ENCODE measurements at regions not wholly inside any gene's neighbourhood (a gene's known extent, or its start where the extent isn't known, plus 50 kb on each side); places are given as distances from the start of the nearest gene placed in this dataset.
"Not testable (repeated sequence)": the region's sequence is repeated elsewhere in the genome, so short reads cannot be mapped to it uniquely, and the experiment has no call there.

DNA sequence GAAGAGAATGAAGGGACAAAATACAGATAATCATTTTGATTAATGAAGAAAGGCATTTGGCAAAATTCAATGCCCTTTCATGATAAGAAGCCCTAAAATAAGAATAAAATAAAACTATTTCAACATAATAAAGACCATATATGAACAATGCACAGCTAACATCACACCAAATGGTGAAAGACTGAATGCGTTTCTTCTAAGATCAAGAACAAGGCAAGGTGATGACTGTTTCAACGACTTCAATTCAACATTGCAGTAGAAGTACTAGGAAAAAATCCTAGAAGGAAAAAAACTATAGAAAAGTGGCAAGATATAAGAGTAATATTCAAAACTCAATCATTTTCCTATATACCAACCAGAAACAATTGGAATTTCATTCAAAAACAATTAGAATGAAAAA is 280.1 kb upstream of the GRM7 start:
- no peak for DNase-seq (ENCODE audit: low read depth)

DNA sequence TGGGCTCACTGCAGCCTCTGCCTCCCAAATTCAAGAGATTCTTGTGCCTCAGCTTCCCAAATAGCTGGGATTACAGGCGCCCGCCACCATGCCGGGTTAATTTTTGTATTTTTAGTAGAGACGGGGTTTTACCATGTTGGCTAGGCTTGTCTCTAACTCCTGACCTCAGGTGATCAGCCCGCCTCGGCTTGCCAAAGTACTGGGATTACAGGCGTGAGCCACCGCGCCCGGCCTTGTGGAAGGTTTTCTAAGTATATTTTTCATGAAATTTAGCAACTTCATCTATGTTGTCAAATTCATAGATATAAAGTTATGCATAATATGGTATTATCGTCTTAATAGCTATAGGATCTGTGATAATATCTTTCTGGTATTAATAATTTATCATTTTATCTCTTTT is 275.6 kb upstream of the GRM7 start:
- DNase-seq (ENCODE audit: low read depth) = no peak

DNA sequence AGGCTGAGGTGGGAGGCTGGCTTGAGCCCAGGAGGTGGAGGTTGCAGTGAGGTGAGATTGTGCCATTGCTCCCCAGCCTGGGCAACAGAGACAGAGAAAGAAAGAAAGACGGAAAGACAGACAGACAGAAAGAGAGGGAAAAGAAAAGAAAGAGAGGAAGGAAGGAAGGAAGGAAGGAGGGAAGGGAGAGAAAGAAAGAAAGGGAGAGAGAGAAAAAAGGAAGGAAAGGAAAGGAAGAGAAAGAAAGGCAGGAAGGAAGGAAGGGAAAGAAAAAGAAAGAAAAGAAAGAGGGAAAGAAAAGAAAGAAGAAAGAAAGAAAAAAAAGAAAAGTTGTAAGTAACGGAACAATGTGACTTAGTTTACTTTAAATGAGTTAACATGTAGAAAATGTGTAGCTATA is 260.7 kb upstream of the GRM7 start:
- no peak for DNase-seq (ENCODE audit: low read depth)

DNA sequence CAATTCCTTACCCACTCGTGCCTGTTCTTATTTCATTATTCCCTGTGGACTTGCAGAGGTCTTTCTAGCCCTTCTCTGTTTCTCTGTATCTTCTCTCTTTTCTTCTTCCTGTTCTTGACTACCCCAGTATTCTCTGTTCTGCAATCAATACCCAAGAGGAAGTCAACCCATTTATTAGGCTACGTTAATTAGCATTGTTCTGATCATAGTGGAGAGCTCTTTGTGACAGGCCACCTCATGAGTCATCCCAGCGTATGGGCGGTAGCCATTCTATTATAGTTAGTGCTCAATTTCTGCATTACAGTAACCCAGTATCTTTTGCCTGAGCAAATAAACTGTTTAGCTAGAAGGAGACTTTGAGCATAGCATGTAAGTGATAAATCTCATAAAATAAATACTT is 259.5 kb upstream of the GRM7 start:
- no peak for DNase-seq (ENCODE audit: low read depth)

DNA sequence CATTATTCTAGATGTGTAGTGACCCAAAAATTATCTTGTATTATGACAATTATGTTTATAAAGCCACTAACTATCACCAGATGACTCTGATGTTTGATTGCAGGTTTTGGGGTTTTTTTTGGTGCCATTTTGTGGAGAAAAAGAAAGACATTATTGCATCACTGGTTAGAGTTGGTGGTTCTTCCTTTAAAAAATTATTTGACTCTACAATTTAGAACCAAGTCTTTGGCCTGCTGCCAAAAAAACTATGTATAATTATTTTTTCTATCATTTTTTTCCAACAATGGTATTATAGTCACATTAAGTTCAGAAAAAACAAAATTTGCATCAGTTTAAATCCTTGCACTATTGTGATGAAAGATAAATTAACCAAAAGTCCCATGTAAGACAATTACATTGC is 258.6 kb upstream of the GRM7 start:
- DNase-seq (ENCODE audit: low read depth) = no peak

DNA sequence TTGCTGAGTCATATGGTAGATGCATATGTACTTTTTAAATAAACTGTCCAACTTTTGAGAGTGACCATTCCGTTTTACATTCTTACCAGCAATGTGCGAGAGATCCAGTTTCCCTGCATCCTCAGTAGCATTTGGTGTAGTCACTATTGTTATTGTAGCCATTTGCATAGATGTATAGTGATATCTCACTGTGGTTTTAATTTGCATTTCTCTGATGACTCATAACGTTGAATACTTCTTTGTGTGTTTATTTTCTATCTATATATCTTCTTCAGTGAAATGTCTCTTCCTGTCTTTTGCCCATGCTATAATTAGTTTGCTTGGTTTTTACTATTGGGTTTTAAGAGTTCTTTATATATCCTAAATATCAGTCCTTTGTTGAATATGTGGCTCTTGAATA is 255.7 kb upstream of the GRM7 start:
- DNase-seq (ENCODE audit: low read depth) = no peak

DNA sequence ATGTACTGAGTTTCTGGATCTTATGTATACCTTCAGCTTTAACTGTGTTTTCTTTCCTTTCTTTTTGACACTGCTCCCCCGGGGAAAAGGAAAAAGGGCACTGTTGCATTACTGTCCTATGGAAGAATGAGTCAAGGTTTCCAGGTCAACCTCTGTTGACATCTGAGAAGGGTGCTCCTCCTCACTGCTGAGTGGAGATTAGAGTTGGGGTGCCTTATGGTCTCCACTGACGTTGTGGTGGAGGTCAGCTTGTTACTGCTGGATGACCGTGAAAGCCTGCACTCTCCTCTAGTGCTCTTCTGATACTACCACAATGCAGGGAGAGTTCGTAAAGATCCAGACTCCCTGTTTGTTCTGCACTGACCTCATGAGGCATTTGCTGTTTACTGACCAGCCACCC is 252.1 kb upstream of the GRM7 start:
- DNase-seq (ENCODE audit: low read depth) = no peak

DNA sequence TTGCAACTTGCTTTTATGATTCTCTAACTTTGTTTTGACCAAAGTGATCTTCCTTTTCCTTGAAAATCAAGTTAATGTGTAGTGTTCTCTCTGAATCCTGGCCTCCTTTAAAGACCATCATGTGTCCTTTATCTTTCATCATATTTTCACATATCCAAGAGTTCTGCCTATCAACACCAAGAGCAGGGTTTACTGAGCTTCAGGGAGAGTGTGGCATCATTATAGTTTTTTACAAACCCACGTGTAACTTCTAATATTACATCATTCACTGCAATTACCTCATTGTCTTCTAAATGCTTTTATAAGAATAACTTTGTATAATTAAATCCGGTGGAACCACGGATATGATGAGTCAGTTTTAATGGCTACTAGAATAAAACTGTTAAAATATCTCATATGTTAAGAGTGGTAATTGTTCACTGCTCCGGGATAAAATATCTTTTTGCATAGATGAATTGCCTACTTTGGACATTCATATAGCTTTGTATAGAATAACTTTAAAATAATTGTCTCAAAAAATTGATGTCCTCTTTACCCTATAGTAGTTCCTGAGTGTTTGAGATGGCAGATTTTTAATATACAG is 248.8 kb upstream of the GRM7 start:
- DNase-seq (ENCODE audit: low read depth) = no peak

DNA sequence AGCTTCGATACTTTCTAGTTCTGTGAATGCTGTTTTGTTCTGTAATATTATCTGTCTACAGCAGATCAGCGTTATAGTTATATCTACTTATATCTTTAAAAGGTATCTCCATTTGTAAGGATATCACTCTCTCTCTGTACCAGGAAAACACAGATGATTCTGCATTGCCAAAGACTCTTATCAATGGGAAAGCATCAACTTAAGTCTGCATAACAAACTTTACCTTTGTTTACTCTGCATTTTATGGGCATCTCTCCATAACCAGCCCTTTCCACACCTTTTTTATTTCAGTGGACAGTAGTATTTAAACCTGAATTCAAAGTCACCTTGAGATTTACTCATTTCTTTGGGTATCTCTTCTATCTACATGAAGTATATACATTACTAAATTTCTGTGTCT is 238.7 kb upstream of the GRM7 start:
- DNase-seq (ENCODE audit: low read depth) = no peak

DNA sequence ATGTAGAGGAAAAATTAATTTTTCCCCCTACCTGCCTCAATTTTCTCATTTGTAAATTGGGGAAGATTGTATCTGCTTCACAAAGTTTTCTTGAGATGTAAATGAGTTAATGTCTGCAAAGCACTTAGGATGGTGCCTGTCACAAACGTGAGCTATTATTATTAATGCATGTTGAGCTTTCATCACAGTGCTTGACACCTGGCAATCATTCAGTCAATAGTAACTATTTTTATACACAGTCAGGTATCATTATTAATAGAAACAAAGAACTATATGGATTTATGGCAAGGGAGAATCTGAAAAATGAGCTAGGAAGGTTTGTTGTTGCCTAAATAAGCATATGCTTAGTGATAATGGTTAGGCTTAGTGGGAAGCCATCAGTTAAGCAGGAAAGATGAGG is 238.2 kb upstream of the GRM7 start:
- DNase-seq (ENCODE audit: low read depth) = no peak

DNA sequence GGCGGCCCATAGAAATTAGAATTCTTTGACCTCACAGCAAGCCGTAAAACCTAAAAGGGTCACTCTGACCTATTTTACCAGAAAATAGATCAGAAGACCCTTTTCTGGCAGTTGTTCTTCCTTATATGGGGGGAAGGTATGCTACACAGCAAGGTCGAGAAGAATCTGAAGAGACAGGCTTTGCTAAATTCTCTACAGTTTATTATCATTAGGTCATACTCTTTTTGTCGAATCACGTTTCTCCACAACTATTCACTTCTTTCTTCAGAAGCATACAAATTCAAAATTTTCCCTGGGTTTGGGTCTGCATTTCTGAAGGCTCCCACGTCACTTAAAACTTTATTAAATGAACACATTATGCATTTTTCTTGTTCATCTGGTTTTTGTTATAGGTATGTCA is 229.5 kb upstream of the GRM7 start:
- DNase-seq (ENCODE audit: low read depth) = no peak

DNA sequence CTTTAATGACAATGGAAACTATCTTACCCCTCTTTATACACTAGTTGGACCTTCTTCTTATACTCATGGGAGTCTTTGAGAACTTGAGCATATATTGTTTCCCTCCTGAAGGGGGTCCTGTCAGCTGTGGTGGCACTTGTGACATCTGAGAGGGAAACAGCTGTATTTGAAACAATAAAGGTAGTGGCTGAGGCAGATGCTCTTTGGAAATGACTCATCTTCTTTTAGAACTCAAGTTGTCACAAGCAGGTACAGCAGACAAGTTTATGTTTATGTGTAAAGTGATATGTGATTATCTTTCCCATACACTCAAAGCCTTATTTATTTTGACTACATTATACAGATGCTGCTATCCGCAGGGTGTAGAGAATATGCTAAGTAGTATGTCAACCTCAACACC is 220.0 kb upstream of the GRM7 start:
- DNase-seq (ENCODE audit: low read depth) = no peak

DNA sequence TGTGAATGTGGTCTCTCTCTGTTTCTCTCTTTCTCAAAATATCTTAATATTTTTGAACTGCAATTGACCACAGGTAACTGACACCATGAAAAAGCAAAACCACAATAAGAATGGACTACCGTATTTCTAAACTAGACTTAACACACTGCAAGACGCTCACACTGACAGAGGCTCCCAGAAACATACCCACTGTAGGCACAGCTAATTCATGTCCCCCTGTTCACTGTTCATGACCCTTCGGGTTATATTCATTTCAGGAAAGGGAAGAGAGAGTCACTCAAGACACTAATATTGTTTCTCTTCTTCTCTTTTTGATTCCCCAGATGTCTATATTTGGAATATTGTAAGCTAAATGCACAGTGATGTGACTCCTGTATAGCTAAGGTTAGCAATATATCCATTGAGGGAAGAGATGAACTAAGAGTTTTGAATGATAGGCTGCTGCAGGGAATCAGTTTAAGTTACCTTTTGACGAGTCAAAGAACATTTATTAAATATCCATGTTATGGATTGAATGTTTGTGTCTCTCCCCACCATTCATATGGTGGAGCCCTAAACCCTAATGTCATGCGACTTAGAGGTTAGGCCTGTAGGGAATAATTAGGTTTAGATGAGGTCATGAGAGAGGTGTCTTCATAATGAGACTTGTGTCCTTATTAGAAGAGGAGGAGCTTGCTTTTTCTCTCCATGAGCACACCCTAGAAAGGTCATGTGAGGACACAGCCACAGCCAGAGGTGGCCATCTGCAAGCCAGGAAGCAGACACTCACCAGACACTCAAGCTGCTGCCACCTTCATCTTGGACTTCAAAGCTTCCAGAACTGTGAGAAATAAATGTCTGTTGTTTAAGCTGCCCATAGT is 216.6 kb upstream of the GRM7 start:
- no peak for DNase-seq (ENCODE audit: low read depth)

DNA sequence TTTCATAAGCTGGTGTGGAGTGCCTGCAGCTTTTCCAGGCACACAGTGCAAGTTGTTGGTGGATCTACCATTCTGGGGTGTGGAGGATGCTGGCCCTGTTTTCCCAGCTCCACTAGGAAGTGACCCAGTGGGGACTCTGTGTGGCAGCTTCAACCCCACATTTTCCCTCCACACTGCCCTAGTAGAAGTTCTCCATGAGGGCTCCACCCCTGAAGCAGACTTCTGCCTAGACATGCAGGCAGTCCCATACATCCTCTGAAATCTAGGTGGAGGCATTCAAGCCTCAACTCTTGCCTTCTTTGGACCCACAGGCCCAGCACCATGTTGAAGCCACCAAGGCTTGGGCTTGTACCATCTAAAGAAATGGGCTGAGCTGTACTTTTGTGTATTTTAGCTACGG is 206.2 kb upstream of the GRM7 start:
- DNase-seq (ENCODE audit: low read depth) = no peak

DNA sequence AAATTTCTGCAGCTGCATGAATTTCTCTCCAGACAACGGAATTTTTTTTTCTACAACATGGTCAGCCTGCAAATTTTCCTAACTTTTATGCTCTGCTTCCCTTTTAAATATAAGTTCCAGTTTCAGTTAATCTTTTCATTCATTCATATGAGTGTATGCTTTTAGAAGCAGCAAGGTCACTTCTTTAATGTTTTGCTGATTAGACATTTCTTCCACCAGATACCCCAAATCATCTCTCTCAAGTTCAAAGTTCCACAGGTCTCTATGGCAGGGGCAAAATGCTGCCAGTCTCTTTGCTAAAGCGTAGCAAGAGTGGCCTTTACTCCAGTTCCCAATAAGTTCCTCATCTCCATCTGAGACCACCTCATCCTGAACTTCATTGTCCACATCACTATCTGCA is 205.6 kb upstream of the GRM7 start:
- no peak for DNase-seq (ENCODE audit: low read depth)

DNA sequence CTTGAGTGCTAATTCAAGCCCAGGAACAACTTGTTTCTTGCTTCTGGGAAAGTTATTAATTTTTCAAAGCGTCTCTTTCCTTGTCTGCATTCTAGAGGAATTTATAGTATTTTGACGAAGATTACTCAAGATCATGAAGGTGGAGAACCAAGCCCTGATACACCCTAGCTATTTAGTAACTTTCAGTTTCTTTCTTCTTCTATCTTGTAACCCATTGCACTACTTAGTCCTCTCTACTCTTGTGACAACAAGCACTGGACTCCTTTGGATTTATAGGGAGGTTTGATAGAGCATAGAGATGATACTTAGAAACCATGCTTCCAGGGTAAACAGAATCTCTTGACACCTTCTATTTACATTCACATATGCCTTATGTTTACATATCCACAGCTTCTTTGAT is 203.3 kb upstream of the GRM7 start:
- DNase-seq (ENCODE audit: low read depth) = no peak

DNA sequence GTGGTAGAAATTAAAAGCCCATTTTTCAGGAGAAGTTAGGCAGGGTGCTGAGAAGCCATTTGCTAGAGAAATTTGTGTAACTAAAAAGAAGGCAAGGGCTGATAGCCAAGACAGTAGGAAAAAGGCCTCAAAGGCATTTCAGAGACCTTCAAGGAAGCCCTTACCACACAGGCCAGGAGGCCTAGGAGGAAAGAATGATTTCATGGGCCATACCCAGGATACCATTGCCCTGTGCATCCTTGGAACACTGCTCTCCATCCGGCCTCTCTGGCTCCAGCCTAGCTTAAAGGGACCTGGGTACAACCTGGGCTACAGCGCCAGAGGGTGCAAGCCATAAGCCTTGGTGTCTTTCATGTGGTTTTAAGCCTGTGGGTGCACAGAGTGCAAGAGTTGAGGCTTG is 193.6 kb upstream of the GRM7 start:
- no peak for DNase-seq (ENCODE audit: low read depth)

DNA sequence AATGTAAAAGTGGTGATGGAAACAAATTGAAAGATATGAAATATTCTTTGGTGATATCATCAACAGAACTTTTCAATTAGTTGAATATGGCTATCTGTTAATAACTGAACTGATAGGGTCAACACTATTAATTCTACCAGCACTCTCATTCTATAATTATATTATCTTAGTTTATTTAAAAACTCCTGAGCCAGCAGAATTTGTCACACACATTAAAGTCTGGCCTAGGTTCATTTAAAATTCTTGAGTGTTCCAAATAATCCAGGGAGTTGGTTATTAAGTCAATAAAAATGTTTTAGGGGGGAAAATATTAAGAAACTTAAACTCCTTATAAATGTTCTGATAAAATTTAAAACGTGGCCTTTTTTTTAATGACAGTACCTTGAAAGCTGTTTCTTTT is 189.6 kb upstream of the GRM7 start:
- no peak for DNase-seq (ENCODE audit: low read depth)

DNA sequence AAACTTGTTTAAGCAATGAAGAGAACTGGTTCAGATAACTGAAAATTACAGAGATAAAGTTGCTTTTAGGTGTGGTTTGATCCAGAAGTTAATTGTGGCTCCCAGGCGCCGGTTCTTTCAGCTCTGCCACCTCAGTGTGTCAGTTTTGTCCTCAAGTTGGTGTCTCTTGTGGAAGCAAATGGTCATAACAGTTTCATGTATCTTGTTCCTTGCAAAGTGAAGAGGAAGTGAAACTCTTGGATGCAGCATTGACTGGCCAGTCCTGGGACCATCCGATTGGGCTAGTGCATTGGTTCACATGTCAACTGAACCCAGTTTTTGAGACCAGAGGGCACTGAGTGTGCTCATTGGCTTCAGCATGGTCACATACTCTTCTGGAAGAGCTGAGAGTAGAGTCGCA is 181.4 kb upstream of the GRM7 start:
- no peak for DNase-seq (ENCODE audit: low read depth)

DNA sequence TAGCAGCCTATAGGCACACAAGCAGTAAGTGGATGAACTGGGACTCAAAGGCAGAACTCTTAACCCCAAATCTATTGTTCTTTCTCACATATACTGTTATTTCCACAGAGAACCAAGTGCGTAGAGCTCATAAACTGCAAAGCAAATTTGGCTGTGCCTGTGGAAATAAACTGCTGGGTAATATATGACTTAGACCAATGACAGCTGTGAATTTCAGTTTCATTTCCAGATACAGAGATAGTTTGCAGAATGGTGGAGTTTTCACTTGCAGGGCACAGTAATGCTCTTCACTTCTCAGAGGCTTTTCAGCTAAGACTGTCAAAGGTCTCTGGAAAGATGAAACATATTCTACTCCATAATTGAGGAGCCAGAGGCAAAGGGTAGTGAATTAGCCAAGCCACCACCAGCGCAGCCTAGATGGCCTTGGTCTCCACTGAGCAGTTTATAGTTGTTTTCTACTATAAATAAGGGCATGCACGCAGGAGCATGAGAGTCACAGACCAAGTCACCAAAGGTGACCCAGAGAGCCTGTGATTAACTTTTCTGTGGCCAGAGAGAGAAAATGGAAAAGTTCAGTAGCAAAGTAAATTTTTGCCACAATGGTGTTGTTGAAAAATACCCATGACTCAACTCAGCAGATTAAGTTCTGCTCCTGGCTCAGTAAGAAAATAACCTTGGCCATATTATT is 180.7 kb upstream of the GRM7 start:
- DNase-seq (ENCODE audit: low read depth) = no peak

DNA sequence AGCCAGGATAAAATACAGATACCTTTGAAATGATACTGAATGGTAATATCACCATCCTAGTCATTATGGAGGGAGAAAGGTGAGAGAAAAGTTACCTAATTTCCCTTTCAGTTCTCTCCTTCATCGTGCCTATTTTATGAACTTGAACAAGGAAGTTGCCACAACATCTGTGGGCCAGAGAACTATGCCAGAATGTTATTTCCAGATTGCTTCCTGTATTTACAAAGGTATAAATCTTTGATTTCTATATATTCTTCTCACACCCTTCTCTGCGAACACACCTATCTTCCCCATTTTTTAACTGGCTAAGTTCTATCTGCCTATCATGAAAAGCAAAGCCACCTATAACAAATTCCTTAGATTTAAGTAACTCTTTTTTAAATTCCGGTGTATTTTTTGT is 163.6 kb upstream of the GRM7 start:
- DNase-seq (ENCODE audit: low read depth) = no peak

DNA sequence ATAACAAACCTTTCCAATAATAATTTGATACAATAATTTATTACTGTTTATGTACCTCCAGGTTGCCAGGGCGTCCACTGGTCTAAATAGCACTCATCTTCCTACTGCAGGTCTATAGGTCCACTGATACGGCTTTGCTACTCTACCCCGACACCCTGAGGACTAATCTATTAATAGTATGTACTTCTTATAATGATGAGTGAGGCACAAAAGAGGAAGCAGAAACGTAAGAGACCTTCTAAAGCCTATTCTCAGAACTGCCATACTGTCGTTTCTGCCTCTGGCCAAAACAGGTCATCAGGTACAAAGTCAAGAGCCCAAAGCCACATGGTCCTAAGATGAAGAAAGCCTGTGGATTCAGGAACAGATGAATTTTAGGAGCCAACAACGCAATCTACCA is 163.2 kb upstream of the GRM7 start:
- no peak for DNase-seq (ENCODE audit: low read depth)

DNA sequence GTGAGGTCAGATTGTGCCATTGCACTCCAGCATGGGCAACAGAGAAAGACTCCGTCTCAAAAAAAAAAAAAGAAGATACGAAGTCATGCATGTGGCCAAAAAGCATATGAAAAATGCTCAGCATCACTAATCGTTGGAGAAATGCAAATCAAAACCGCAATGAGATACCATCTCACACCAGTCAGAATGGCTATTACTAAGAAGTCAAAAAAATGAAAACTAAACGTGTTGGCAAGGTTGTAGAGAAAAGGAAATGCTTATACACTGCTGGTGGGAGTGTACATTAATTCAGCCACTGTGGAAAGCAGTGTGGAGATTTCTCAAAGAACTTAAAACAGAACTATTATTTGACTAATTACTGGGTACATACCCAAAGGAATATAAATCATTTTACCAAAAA is 156.1 kb upstream of the GRM7 start:
- DNase-seq (ENCODE audit: low read depth) = not testable (repeated sequence)

DNA sequence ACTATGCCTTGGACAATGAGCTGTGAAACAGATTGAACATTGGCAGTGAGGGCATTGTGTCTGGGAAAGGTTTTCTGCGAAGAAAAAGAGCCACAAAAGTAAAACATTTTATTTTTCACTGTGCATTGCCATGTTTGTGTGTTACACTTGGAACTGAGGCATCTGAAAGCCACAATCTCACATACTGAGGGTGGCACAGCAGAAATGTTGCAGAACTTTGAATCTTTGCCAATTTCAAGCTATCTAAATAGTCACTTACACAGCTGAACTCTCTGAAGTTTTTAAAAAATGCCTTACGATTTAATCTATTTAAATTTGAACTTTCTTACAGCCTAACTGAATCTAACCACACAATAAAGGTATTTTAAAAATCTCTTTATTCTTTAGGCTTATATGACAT is 154.1 kb upstream of the GRM7 start:
- DNase-seq (ENCODE audit: low read depth) = no peak

Data from non-pigmented ciliary epithelial cell (primary cell).